ENCODE measurements at regions not wholly inside any gene's neighbourhood (a gene's known extent, or its start where the extent isn't known, plus 50 kb on each side); places are given as distances from the start of the nearest gene placed in this dataset.

- Histone ChIP-seq H3K9me3 (ENCODE audit: control insufficient read depth, low read length) (no peaks in the 10 kb centered on the region), H3K4me3 (ENCODE audit: low read length) (no peak overlapping the region), H3K4me1 (ENCODE audit: control insufficient read depth, insufficient read depth, low read length) (peaks cover 16% of the 10 kb centered on the region), H3K27me3 (ENCODE audit: control insufficient read depth, insufficient read depth, low read length, poor library complexity, severe bottlenecking) (no peaks in the 10 kb centered on the region), H3K27ac (ENCODE audit: low read depth, low read length) (no peak overlapping the region), H3K36me3 (ENCODE audit: control insufficient read depth, insufficient read depth, low read length) (no peaks in the 10 kb centered on the region), H3K9ac (ENCODE audit: extremely low read depth, low read length, poor library complexity, severe bottlenecking) (no peak overlapping the region)
- Mint-ChIP-seq H3K9me3 (no peaks in the 10 kb centered on the region), H3K4me3 (no peak overlapping the region), H3K36me3 (ENCODE audit: low read depth) (no peaks in the 10 kb centered on the region), H3K27ac (no peak overlapping the region), H3K4me1 (peaks cover 23% of the 10 kb centered on the region), H3K27me3 (ENCODE audit: insufficient read depth) (no peaks in the 10 kb centered on the region)
- no peak for DNase-seq
- TF ChIP-seq, protein P1, sequence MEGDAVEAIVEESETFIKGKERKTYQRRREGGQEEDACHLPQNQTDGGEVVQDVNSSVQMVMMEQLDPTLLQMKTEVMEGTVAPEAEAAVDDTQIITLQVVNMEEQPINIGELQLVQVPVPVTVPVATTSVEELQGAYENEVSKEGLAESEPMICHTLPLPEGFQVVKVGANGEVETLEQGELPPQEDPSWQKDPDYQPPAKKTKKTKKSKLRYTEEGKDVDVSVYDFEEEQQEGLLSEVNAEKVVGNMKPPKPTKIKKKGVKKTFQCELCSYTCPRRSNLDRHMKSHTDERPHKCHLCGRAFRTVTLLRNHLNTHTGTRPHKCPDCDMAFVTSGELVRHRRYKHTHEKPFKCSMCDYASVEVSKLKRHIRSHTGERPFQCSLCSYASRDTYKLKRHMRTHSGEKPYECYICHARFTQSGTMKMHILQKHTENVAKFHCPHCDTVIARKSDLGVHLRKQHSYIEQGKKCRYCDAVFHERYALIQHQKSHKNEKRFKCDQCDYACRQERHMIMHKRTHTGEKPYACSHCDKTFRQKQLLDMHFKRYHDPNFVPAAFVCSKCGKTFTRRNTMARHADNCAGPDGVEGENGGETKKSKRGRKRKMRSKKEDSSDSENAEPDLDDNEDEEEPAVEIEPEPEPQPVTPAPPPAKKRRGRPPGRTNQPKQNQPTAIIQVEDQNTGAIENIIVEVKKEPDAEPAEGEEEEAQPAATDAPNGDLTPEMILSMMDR (conservative IDR thresholded peaks at IDR 0.05), result no peak
- WGBS, 2 experiments (ENCODE audit: insufficient coverage in 1 of 2, insufficient read length in 1 of 2), result 100% methylated on average over 1 of the region's 1 CpG; no CpG with 5 or more reads in 1 of the 2 experiments
These were observed 100.4 kb upstream of the SLC44A1 start for GRCh38 chr9:105144076-105144475.

- no peak for DNase-seq
- Histone ChIP-seq H3K9ac (ENCODE audit: extremely low read depth, low read length, poor library complexity, severe bottlenecking) (no peak overlapping the region), H3K27me3 (ENCODE audit: control insufficient read depth, insufficient read depth, low read length, poor library complexity, severe bottlenecking) (no peaks in the 10 kb centered on the region), H3K9me3 (ENCODE audit: control insufficient read depth, low read length) (no peaks in the 10 kb centered on the region), H3K36me3 (ENCODE audit: control insufficient read depth, insufficient read depth, low read length) (no peaks in the 10 kb centered on the region), H3K27ac (ENCODE audit: low read depth, low read length) (no peak overlapping the region), H3K4me3 (ENCODE audit: low read length) (no peak overlapping the region), H3K4me1 (ENCODE audit: control insufficient read depth, insufficient read depth, low read length) (peaks cover 13% of the 10 kb centered on the region)
- 93 to 100% methylated on average over 1 of the region's 2 CpGs for WGBS, 2 experiments (ENCODE audit: insufficient coverage in 1 of 2, insufficient read length in 1 of 2)
- H3K9me3 Mint-ChIP-seq, result no peaks in the 10 kb centered on the region
- H3K4me3 Mint-ChIP-seq, result no peak overlapping the region
- no peaks in the 10 kb centered on the region for H3K27me3 Mint-ChIP-seq (ENCODE audit: insufficient read depth)
- no peaks in the 10 kb centered on the region for H3K36me3 Mint-ChIP-seq (ENCODE audit: low read depth)
- TF ChIP-seq, protein P1 (conservative IDR thresholded peaks at IDR 0.05), result no peak
- H3K4me1 Mint-ChIP-seq, result peaks cover 17% of the 10 kb centered on the region
- H3K27ac Mint-ChIP-seq, result no peak overlapping the region
These were observed 99.6 kb upstream of the SLC44A1 start for GRCh38 chr9:105144841-105145240.

GRCh38 chr9:105146677-105147076 is 97.8 kb upstream of the SLC44A1 start:
- Histone ChIP-seq H3K27me3 (ENCODE audit: control insufficient read depth, insufficient read depth, low read length, poor library complexity, severe bottlenecking) (no peaks in the 10 kb centered on the region), H3K4me1 (ENCODE audit: control insufficient read depth, insufficient read depth, low read length) (peaks cover 4% of the 10 kb centered on the region), H3K4me3 (ENCODE audit: low read length) (no peak overlapping the region), H3K9me3 (ENCODE audit: control insufficient read depth, low read length) (no peaks in the 10 kb centered on the region), H3K9ac (ENCODE audit: extremely low read depth, low read length, poor library complexity, severe bottlenecking) (no peak overlapping the region), H3K27ac (ENCODE audit: low read depth, low read length) (no peak overlapping the region), H3K36me3 (ENCODE audit: control insufficient read depth, insufficient read depth, low read length) (no peaks in the 10 kb centered on the region)
- peaks cover 15% of the 10 kb centered on the region for H3K4me1 Mint-ChIP-seq
- no peak overlapping the region for H3K27ac Mint-ChIP-seq
- TF ChIP-seq, protein P1 (conservative IDR thresholded peaks at IDR 0.05), result no peak
- H3K36me3 Mint-ChIP-seq (ENCODE audit: low read depth), result no peaks in the 10 kb centered on the region
- no peak for DNase-seq
- no peaks in the 10 kb centered on the region for H3K27me3 Mint-ChIP-seq (ENCODE audit: insufficient read depth)
- H3K4me3 Mint-ChIP-seq, result no peak overlapping the region
- 95 to 100% methylated on average over 2 to 5 of the region's 5 CpGs for WGBS, 2 experiments (ENCODE audit: insufficient coverage in 1 of 2, insufficient read length in 1 of 2)
- H3K9me3 Mint-ChIP-seq, result no peaks in the 10 kb centered on the region

Measured in endodermal cell (in vitro differentiated cells).